SK-N-SH (cell line): ENCODE measurements at regions not wholly inside any gene's neighbourhood (a gene's known extent, or its start where the extent isn't known, plus 50 kb on each side); places are given as distances from the start of the nearest gene placed in this dataset.

Experiments used
- CTCF ChIA-PET: fragments of 300-600, 350-600 bp; formaldehyde crosslinking; extraction: SDS; loops from one replicate; lab custom pipeline; 2021; lab: Yijun Ruan, JAX
- POLR2A ChIA-PET: fragments of 350-600 bp; sonication (Branson Sonifier 250); formaldehyde crosslinking; extraction: SDS; loops from one replicate; lab custom pipeline; 2020; ENCODE audit warnings: antibody characterized with exemption, inconsistent platforms; lab: Yijun Ruan, JAX
- DNase-seq: peaks from one replicate; pipeline ENCODE4 v3.0.0; 2012
- H2AFZ ChIP-seq: fragments of 200-600 bp; sonication (generic); 2 replicates; pipeline ENCODE4 v1.8.1; 2016; ENCODE audit warnings: antibody characterized with exemption, mild to moderate bottlenecking, low read depth
- H3F3A ChIP-seq: fragments of 200-600 bp; sonication (generic); replicated peaks from 2 replicates; pipeline ENCODE3; 2016; ENCODE audit warnings: antibody characterized with exemption, mild to moderate bottlenecking; ENCODE audit not compliant: insufficient read depth
- H3K27ac ChIP-seq, 2 experiments: fragments of 200-500 bp in 1 of 2; fragments of 200-600 bp in 1 of 2; sonication (Bioruptor generic) in 1 of 2; sonication (generic), shearing (Covaris generic) in 1 of 2; 2 replicates each; pipeline versions ENCODE4 v1.5.1 to v1.6.1; 2014 to 2016; ENCODE audit warnings: low read depth in 2 of 2, inconsistent platforms in 1 of 2, low read length in 1 of 2, mild to moderate bottlenecking in 1 of 2, mixed read lengths in 1 of 2
- H3K27me3 ChIP-seq: fragments of 200-600 bp; sonication (generic), shearing (Covaris generic); 2 replicates; pipeline ENCODE4 v1.6.1; 2016; ENCODE audit warnings: mixed run types; ENCODE audit not compliant: insufficient read depth
- H3K36me3 ChIP-seq, 2 experiments: fragments of 200-500 bp in 1 of 2; fragments of 200-600 bp in 1 of 2; sonication (Bioruptor generic) in 1 of 2; sonication (generic) in 1 of 2; replicated peaks in 1 of 2; 2 replicates each; pipeline versions ENCODE3 to v1.5.1; 2014 to 2016; ENCODE audit warnings: low read length in 1 of 2, mild to moderate bottlenecking in 1 of 2; ENCODE audit not compliant: insufficient read depth in 2 of 2, control insufficient read depth in 1 of 2
- H3K4me1 ChIP-seq, 2 experiments: fragments of 200-500 bp in 1 of 2; fragments of 200-600 bp in 1 of 2; sonication (Bioruptor generic) in 1 of 2; sonication (generic), shearing (Covaris generic) in 1 of 2; 2 replicates each; pipeline versions ENCODE4 v1.5.1 to v1.6.1; 2014 to 2016; ENCODE audit warnings: low read depth in 1 of 2, low read length in 1 of 2, mixed run types in 1 of 2; ENCODE audit not compliant: insufficient read depth in 2 of 2, control insufficient read depth in 1 of 2
- H3K4me2 ChIP-seq: fragments of 200-600 bp; sonication (generic), shearing (Covaris generic); 2 replicates; pipeline ENCODE4 v1.6.1; 2017; ENCODE audit warnings: mixed run types
- H3K4me3 ChIP-seq, 2 experiments: fragments of 200-500 bp in 1 of 2; fragments of 200-600 bp in 1 of 2; sonication (Bioruptor generic) in 1 of 2; sonication (generic), shearing (Covaris generic) in 1 of 2; 2 replicates each; pipeline versions ENCODE4 v1.5.1 to v1.8.1; 2014 to 2016; ENCODE audit warnings: low read depth in 2 of 2, inconsistent platforms in 1 of 2, low read length in 1 of 2, mild to moderate bottlenecking in 1 of 2, mixed read lengths in 1 of 2, moderate library complexity in 1 of 2
- H3K79me2 ChIP-seq: fragments of 200-600 bp; sonication (generic); 2 replicates; pipeline ENCODE4 v1.8.1; 2017; ENCODE audit warnings: mild to moderate bottlenecking; ENCODE audit not compliant: insufficient read depth
- H3K9ac ChIP-seq: fragments of 200-600 bp; sonication (generic); 2 replicates; pipeline ENCODE4 v1.6.1; 2017; ENCODE audit warnings: mixed run types
- H3K9me2 ChIP-seq: fragments of 200-600 bp; sonication (generic); 2 replicates; pipeline ENCODE4 v1.6.1; 2017; ENCODE audit warnings: mixed run types
- H3K9me3 ChIP-seq: fragments of 200-600 bp; sonication (generic); 2 replicates; pipeline ENCODE4 v1.6.1; 2017; ENCODE audit warnings: mixed run types, mild to moderate bottlenecking, moderate library complexity
- H4K20me1 ChIP-seq: fragments of 200-600 bp; sonication (generic); 2 replicates; pipeline ENCODE4 v1.6.1; 2017; ENCODE audit warnings: mild to moderate bottlenecking, mixed run types; ENCODE audit not compliant: insufficient read depth
- CHD2 ChIP-seq: fragments of 150-350 bp; IDR thresholded peaks from 2 replicates; pipeline ENCODE4 v1.6.1; 2018; ENCODE audit warnings: low read length; ENCODE audit not compliant: partially characterized antibody
- ELF1 ChIP-seq: IDR thresholded peaks from 2 replicates; pipeline ENCODE4 v1.4.0; 2012
- EZH2phosphoT487 ChIP-seq: fragments of 200-600 bp; sonication (generic); IDR thresholded peaks from 2 replicates; pipeline ENCODE4 v1.6.1; 2017; ENCODE audit warnings: low read depth, mixed run types, mild to moderate bottlenecking, antibody characterized with exemption, moderate library complexity, borderline replicate concordance
- FOXJ3 ChIP-seq: sonication (generic); formaldehyde crosslinking; IDR thresholded peaks from 2 replicates; pipeline ENCODE4 v1.5.1; 2020; ENCODE audit warnings: mild to moderate bottlenecking, missing genetic modification reagents
- GABPA ChIP-seq: IDR thresholded peaks from 2 replicates; pipeline ENCODE4 v1.4.0; 2012; ENCODE audit warnings: low read depth, mild to moderate bottlenecking
- JUND ChIP-seq: IDR thresholded peaks from 2 replicates; pipeline ENCODE4 v1.4.0; 2012
- MEF2A ChIP-seq: IDR thresholded peaks from 2 replicates; pipeline ENCODE4 v1.4.0; 2012; ENCODE audit warnings: low read depth, borderline replicate concordance
- MXI1 ChIP-seq: IDR thresholded peaks from 2 replicates; pipeline ENCODE4 v1.6.1; 2012; ENCODE audit warnings: mild to moderate bottlenecking, low read depth, low read length, improper control_type of control experiment
- NFIC ChIP-seq: IDR thresholded peaks from 2 replicates; pipeline ENCODE4 v1.4.0; 2012; ENCODE audit warnings: borderline replicate concordance
- RAD21 ChIP-seq: IDR thresholded peaks from 2 replicates; pipeline ENCODE4 v1.6.1; 2012; ENCODE audit warnings: mild to moderate bottlenecking, low read length
- RCOR1 ChIP-seq: fragments of 150-350 bp; IDR thresholded peaks from 2 replicates; pipeline ENCODE4 v1.6.1; 2017; ENCODE audit warnings: antibody characterized with exemption, low read length
- RXRA ChIP-seq: IDR thresholded peaks from 2 replicates; pipeline ENCODE4 v1.4.0; 2012; ENCODE audit warnings: low read depth, mild to moderate bottlenecking, borderline replicate concordance
- SIN3A ChIP-seq: IDR thresholded peaks from 2 replicates; pipeline ENCODE4 v1.6.1; 2012; ENCODE audit warnings: low read depth, mild to moderate bottlenecking, low read length, moderate library complexity, borderline replicate concordance
- SMC3 ChIP-seq: IDR thresholded peaks from 2 replicates; pipeline ENCODE4 v1.6.1; 2012; ENCODE audit warnings: low read depth, low read length, improper control_type of control experiment
- TEAD4 ChIP-seq: IDR thresholded peaks from 2 replicates; pipeline ENCODE4 v1.4.0; 2012; ENCODE audit warnings: mild to moderate bottlenecking, borderline replicate concordance; ENCODE audit not compliant: insufficient read depth
- YY1 ChIP-seq: IDR thresholded peaks from 2 replicates; pipeline ENCODE4 v1.4.0; 2012; ENCODE audit warnings: low read depth, mild to moderate bottlenecking
- WGBS: methylation state at CpG from one replicate; pipeline ENCODE4 v1.1.6; 2017; ENCODE audit warnings: low lambda C conversion rate; 5-methylcytosine and 5-hydroxymethylcytosine counted together
- TF ChIP-seq, protein P1 (sequence below): fragments of 150-350 bp; IDR thresholded peaks from 2 replicates; pipeline ENCODE4 v1.6.1; 2017; ENCODE audit warnings: antibody characterized with exemption, low read length, low read depth, borderline replicate concordance
- TF ChIP-seq, protein P2 (sequence below): fragments of 150-350 bp; IDR thresholded peaks from 2 replicates; pipeline ENCODE4 v1.6.1; 2016; ENCODE audit warnings: mild to moderate bottlenecking, low read depth, low read length

DNA sequence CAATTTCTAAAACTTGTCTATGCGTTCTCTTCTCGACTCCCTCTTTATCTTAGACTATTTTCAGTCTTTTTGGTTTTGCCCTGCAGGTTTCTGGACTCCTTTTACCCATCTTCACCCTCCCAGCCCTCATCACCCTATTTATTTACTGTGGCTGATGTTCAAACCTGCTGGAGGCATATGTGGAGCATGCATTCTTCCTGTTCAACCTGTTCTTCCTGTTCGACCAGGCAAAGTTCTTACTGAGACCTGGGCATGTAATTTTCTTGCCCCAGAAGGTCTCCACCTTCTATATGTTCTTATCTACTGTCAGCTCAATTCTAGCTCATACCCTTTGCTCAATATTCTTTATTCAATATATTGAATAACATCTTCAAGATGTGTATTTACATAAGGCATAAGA is 69.4 kb upstream of the AGA start:
- Histone ChIP-seq H3K4me3 (no peak overlapping the region), H3K27me3 (no peaks in the 10 kb centered on the region), H3K27ac (no peak overlapping the region), H3K79me2 (no peaks in the 10 kb centered on the region), H3F3A (no peaks in the 10 kb centered on the region), H2AFZ (no peak overlapping the region), H3K9me2 (no peaks in the 10 kb centered on the region), H3K9me3 (no peaks in the 10 kb centered on the region), H3K4me2 (no peak overlapping the region), H3K36me3 (no peaks in the 10 kb centered on the region), H3K4me1 (no peaks in the 10 kb centered on the region), H3K9ac (no peak overlapping the region), H4K20me1 (no peaks in the 10 kb centered on the region)
- ChIA-PET CTCF (no interaction called here), POLR2A (no interaction called here)
- TF ChIP-seq MXI1 (no peak), TEAD4 (no peak), YY1 (no peak), RAD21 (no peak), RXRA (no peak), EZH2phosphoT487 (no peak), SIN3A (no peak)
- TF ChIP-seq, protein P1, sequence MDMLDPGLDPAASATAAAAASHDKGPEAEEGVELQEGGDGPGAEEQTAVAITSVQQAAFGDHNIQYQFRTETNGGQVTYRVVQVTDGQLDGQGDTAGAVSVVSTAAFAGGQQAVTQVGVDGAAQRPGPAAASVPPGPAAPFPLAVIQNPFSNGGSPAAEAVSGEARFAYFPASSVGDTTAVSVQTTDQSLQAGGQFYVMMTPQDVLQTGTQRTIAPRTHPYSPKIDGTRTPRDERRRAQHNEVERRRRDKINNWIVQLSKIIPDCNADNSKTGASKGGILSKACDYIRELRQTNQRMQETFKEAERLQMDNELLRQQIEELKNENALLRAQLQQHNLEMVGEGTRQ = no peak
- DNase-seq = no peak
- 42% methylated on average over 3 of the region's 3 CpGs for WGBS

DNA sequence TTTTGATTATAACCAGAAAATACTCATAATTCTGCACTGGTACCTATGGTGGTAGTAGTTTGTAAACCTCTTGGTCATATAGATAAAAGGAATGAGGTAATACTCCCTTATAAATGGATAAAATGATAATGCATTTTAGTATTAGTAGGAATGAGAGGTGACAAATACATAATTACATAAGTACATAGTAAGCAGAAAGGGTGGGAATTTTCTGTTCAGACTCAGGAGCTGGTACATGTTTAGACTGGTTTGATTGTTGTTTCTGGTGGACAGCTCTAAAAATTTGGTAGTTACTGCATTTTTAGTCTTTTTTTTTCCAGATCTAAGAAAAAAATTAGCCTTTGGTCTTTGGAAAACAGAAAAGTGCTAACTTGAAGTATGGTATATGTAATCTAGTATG is 70.4 kb upstream of the AGA start:
- Histone ChIP-seq H3K9ac (no peak overlapping the region), H3K79me2 (no peaks in the 10 kb centered on the region), H3K9me2 (no peaks in the 10 kb centered on the region), H3K27me3 (no peaks in the 10 kb centered on the region), H3K4me3 (no peak overlapping the region), H4K20me1 (no peaks in the 10 kb centered on the region), H3K27ac (no peak overlapping the region), H3K4me1 (no peaks in the 10 kb centered on the region), H3K9me3 (no peaks in the 10 kb centered on the region), H3K4me2 (no peak overlapping the region), H3F3A (no peaks in the 10 kb centered on the region), H2AFZ (no peak overlapping the region), H3K36me3 (no peaks in the 10 kb centered on the region)
- DNase-seq = no peak
- TF ChIP-seq GABPA = no peak
- TF ChIP-seq RXRA = no peak
- TF ChIP-seq, protein P1 = no peak
- no peak for TF ChIP-seq TEAD4
- TF ChIP-seq ELF1 = no peak
- TF ChIP-seq FOXJ3 (CRISPR knock-in tag) = no peak
- no peak for TF ChIP-seq JUND
- TF ChIP-seq MEF2A = no peak
- TF ChIP-seq RCOR1 = no peak
- no peak for TF ChIP-seq NFIC
- TF ChIP-seq SIN3A = no peak
- no peak for TF ChIP-seq CHD2
- TF ChIP-seq, protein P2, sequence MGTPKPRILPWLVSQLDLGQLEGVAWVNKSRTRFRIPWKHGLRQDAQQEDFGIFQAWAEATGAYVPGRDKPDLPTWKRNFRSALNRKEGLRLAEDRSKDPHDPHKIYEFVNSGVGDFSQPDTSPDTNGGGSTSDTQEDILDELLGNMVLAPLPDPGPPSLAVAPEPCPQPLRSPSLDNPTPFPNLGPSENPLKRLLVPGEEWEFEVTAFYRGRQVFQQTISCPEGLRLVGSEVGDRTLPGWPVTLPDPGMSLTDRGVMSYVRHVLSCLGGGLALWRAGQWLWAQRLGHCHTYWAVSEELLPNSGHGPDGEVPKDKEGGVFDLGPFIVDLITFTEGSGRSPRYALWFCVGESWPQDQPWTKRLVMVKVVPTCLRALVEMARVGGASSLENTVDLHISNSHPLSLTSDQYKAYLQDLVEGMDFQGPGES = no peak
- no peak for TF ChIP-seq SMC3
- ChIA-PET POLR2A (no interaction called here), CTCF (no interaction called here)
